H1 (cell line): ENCODE measurements at regions not wholly inside any gene's neighbourhood (a gene's known extent, or its start where the extent isn't known, plus 50 kb on each side); places are given as distances from the start of the nearest gene placed in this dataset.

Source experiments
- CTCF ChIA-PET: fragments of 300-600 bp; sonication (Branson Sonifier 250); formaldehyde crosslinking; loops from one replicate; lab custom pipeline; 2021; ENCODE audit not compliant: partially characterized antibody; lab: Charles Lee
- POLR2A ChIA-PET: fragments of 300-600 bp; sonication (Branson Sonifier 250); formaldehyde crosslinking; loops from one replicate; lab custom pipeline; 2021; ENCODE audit warnings: inconsistent platforms; ENCODE audit not compliant: partially characterized antibody; lab: Charles Lee
- DNase-seq, 2 experiments: peaks; one replicate each; pipeline versions ENCODE4 v3.0.0 to v3.0.0-alpha.2; 2010 to 2022; ENCODE audit warnings: low spot score in 2 of 2, low read depth in 1 of 2, mixed read lengths in 1 of 2
- FAIRE-seq: peaks from 2 replicates; lab custom pipeline; 2011; peaks lifted over from hg19 to GRCh38; lab: Jason Lieb, UNC
- H2AFZ ChIP-seq: 2 replicates; pipeline ENCODE4 v1.8.1; 2012; ENCODE audit warnings: low read length, inconsistent platforms
- H2AK5ac ChIP-seq: 2 replicates; pipeline ENCODE4 v1.6.1; 2013; ENCODE audit warnings: low read depth, low read length
- H2BK120ac ChIP-seq: replicated peaks from 2 replicates; pipeline ENCODE3; 2013; ENCODE audit warnings: low read depth, low read length, inconsistent platforms
- H2BK12ac ChIP-seq: 2 replicates; pipeline ENCODE4 v1.6.1; 2013; ENCODE audit warnings: low read depth, low read length
- H2BK15ac ChIP-seq: 2 replicates; pipeline ENCODE4 v1.6.1; 2013; ENCODE audit warnings: low read length
- H2BK20ac ChIP-seq: 2 replicates; pipeline ENCODE4 v1.6.1; 2013; ENCODE audit warnings: low read length
- H2BK5ac ChIP-seq: 2 replicates; pipeline ENCODE4 v1.6.1; 2013; ENCODE audit warnings: low read depth, low read length
- H3K14ac ChIP-seq: 2 replicates; pipeline ENCODE4 v1.6.1; 2013; ENCODE audit warnings: inconsistent platforms; ENCODE audit not compliant: insufficient read length
- H3K18ac ChIP-seq: 2 replicates; pipeline ENCODE4 v1.6.1; 2013; ENCODE audit warnings: low read length; ENCODE audit errors: extremely low read depth
- H3K23ac ChIP-seq: 2 replicates; pipeline ENCODE4 v1.6.1; 2013; ENCODE audit warnings: inconsistent platforms; ENCODE audit not compliant: insufficient read length
- H3K23me2 ChIP-seq: 2 replicates; pipeline ENCODE4 v1.6.1; 2013; ENCODE audit warnings: low read depth, low read length
- H3K27ac ChIP-seq: 2 replicates; pipeline ENCODE4 v1.6.1; 2011; ENCODE audit warnings: low read depth, low read length, inconsistent platforms
- H3K27me3 ChIP-seq, 4 experiments: replicated peaks in 1 of 4; 1 replicate in 1 of 4; 2 replicates in 3 of 4; pipeline versions ENCODE4 v1.6.1 to v1.8.1; 2011 to 2013; ENCODE audit warnings: low read length in 3 of 4, mild to moderate bottlenecking in 3 of 4, inconsistent platforms in 2 of 4, mixed read lengths in 2 of 4, moderate library complexity in 1 of 4; ENCODE audit not compliant: control insufficient read depth in 3 of 4, insufficient read depth in 3 of 4; ENCODE audit errors: extremely low read depth in 1 of 4
- H3K36me3 ChIP-seq, 4 experiments: 2 replicates each; pipeline versions ENCODE4 v1.6.1 to v1.8.1; 2011 to 2013; ENCODE audit warnings: mild to moderate bottlenecking in 4 of 4, low read length in 3 of 4, moderate library complexity in 2 of 4, control low read depth in 1 of 4, inconsistent platforms in 1 of 4; ENCODE audit not compliant: insufficient read depth in 4 of 4, control insufficient read depth in 2 of 4
- H3K4ac ChIP-seq: replicated peaks from 2 replicates; pipeline ENCODE3; 2013; ENCODE audit warnings: low read length, low read depth, mixed read lengths, inconsistent platforms; ENCODE audit not compliant: insufficient read length
- H3K4me1 ChIP-seq, 4 experiments: replicated peaks in 1 of 4; 1 replicate in 1 of 4; 2 replicates in 3 of 4; pipeline versions ENCODE4 v1.6.1 to v1.8.1; 2011 to 2013; ENCODE audit warnings: low read length in 3 of 4, inconsistent platforms in 2 of 4, mixed read lengths in 1 of 4; ENCODE audit not compliant: insufficient read depth in 4 of 4, control insufficient read depth in 3 of 4
- H3K4me2 ChIP-seq, 2 experiments: 2 replicates each; pipeline versions ENCODE4 v1.6.1 to v1.8.1; 2011 to 2013; ENCODE audit warnings: low read depth in 2 of 2, low read length in 2 of 2, control low read depth in 1 of 2, inconsistent platforms in 1 of 2, mild to moderate bottlenecking in 1 of 2; ENCODE audit not compliant: insufficient read depth in 1 of 2
- H3K4me3 ChIP-seq, 4 experiments: fragments of 200-600, 300-600 bp in 1 of 4; sonication (generic), shearing (Covaris generic), sonication (Bioruptor Twin) in 1 of 4; 2 replicates each; pipeline versions ENCODE4 v1.5.1 to v1.8.1; 2011 to 2016; ENCODE audit warnings: low read length in 4 of 4, low read depth in 3 of 4, control low read depth in 2 of 4, inconsistent platforms in 2 of 4, mild to moderate bottlenecking in 2 of 4, mixed read lengths in 1 of 4, moderate library complexity in 1 of 4; ENCODE audit not compliant: insufficient read depth in 2 of 4; ENCODE audit errors: extremely low read depth in 1 of 4
- H3K56ac ChIP-seq: replicated peaks from 2 replicates; pipeline ENCODE3; 2013; ENCODE audit warnings: low read depth, mild to moderate bottlenecking, mixed read lengths, low read length, inconsistent platforms; ENCODE audit not compliant: insufficient read length
- H3K79me1 ChIP-seq: 2 replicates; pipeline ENCODE4 v1.6.1; 2013; ENCODE audit warnings: low read depth, low read length, control low read depth
- H3K79me2 ChIP-seq, 2 experiments: 2 replicates each; pipeline versions ENCODE4 v1.6.1 to v1.8.1; 2012 to 2013; ENCODE audit warnings: low read length in 2 of 2, mild to moderate bottlenecking in 2 of 2, inconsistent platforms in 1 of 2; ENCODE audit not compliant: insufficient read depth in 2 of 2, control insufficient read depth in 1 of 2
- H3K9ac ChIP-seq, 4 experiments: replicated peaks in 1 of 4; 1 replicate in 1 of 4; 2 replicates in 3 of 4; pipeline versions ENCODE4 v1.6.1 to v1.8.1; 2011 to 2013; ENCODE audit warnings: low read depth in 3 of 4, low read length in 3 of 4, control low read depth in 2 of 4, mild to moderate bottlenecking in 2 of 4, moderate library complexity in 2 of 4, inconsistent platforms in 1 of 4; ENCODE audit errors: extremely low read depth in 1 of 4
- H3K9me3 ChIP-seq, 2 experiments: 2 replicates each; pipeline versions ENCODE4 v1.6.1 to v1.8.1; 2012 to 2013; ENCODE audit warnings: mild to moderate bottlenecking in 2 of 2, moderate library complexity in 2 of 2, control low read depth in 1 of 2, inconsistent platforms in 1 of 2, low read depth in 1 of 2, low read length in 1 of 2, mixed read lengths in 1 of 2; ENCODE audit not compliant: insufficient read depth in 2 of 2
- H4K20me1 ChIP-seq, 2 experiments: replicated peaks in 1 of 2; 2 replicates each; pipeline versions ENCODE3 to v1.8.1; 2011 to 2013; ENCODE audit warnings: inconsistent platforms in 2 of 2, low read length in 2 of 2, mild to moderate bottlenecking in 1 of 2; ENCODE audit not compliant: insufficient read depth in 2 of 2, control insufficient read depth in 1 of 2
- H4K5ac ChIP-seq: 2 replicates; pipeline ENCODE4 v1.6.1; 2013; ENCODE audit warnings: low read length, low read depth, mixed read lengths, inconsistent platforms; ENCODE audit not compliant: insufficient read length
- H4K8ac ChIP-seq: 2 replicates; pipeline ENCODE4 v1.8.0; 2013; ENCODE audit warnings: mild to moderate bottlenecking, moderate library complexity, low read length, inconsistent platforms; ENCODE audit not compliant: insufficient read depth; ENCODE audit errors: extremely low read depth
- H4K91ac ChIP-seq: replicated peaks from 2 replicates; pipeline ENCODE3; 2013; ENCODE audit warnings: low read length, mixed read lengths, inconsistent platforms; ENCODE audit not compliant: insufficient read length
- ATF2 ChIP-seq: IDR thresholded peaks from 2 replicates; pipeline ENCODE4 v1.6.1; 2012; ENCODE audit warnings: low read length, inconsistent platforms
- BCL11A ChIP-seq, 2 experiments: IDR thresholded peaks; one replicate each; pipeline ENCODE4 v1.6.1; 2011; ENCODE audit warnings: low read depth in 2 of 2, low read length in 2 of 2, mild to moderate bottlenecking in 2 of 2
- CBX5 ChIP-seq: fragments of 300-800, 300-1000 bp; sonication (generic); IDR thresholded peaks from 2 replicates; pipeline ENCODE4 v1.7.1; 2016; ENCODE audit warnings: antibody characterized with exemption, low read length, low read depth
- CBX8 ChIP-seq: fragments of 300-800, 300-1000 bp; sonication (generic); IDR thresholded peaks from 2 replicates; pipeline ENCODE4 v1.7.1; 2016; ENCODE audit warnings: low read depth, low read length, borderline replicate concordance
- HDAC6 ChIP-seq: IDR thresholded peaks from one replicate; pipeline ENCODE4 v1.7.1; 2012; ENCODE audit warnings: low read depth, mild to moderate bottlenecking, inconsistent platforms, low read length, moderate library complexity
- NRF1 ChIP-seq: IDR thresholded peaks from 2 replicates; pipeline ENCODE4 v1.6.1; 2011; ENCODE audit warnings: mild to moderate bottlenecking, low read depth, low read length, improper control_type of control experiment
- POLR2AphosphoS5 ChIP-seq: IDR thresholded peaks from 2 replicates; pipeline ENCODE4 v1.6.1; 2011; ENCODE audit warnings: low read depth, low read length
- RXRA ChIP-seq: IDR thresholded peaks from 2 replicates; pipeline ENCODE4 v1.6.1; 2011; ENCODE audit warnings: low read depth, mild to moderate bottlenecking, low read length, moderate library complexity; ENCODE audit not compliant: insufficient read depth
- SAP30 ChIP-seq: fragments of 300-600 bp; sonication (generic); IDR thresholded peaks from 2 replicates; pipeline ENCODE4 v1.7.1; 2012; ENCODE audit warnings: low read length, moderate library complexity, mild to moderate bottlenecking, inconsistent platforms; ENCODE audit not compliant: insufficient read depth, insufficient replicate concordance
- SP4 ChIP-seq: IDR thresholded peaks from 2 replicates; pipeline ENCODE4 v1.6.1; 2012; ENCODE audit warnings: low read length, inconsistent platforms
- TAF1 ChIP-seq: IDR thresholded peaks from 2 replicates; pipeline ENCODE4 v1.6.1; 2011; ENCODE audit warnings: mild to moderate bottlenecking, low read depth, low read length
- TAF7 ChIP-seq: optimal IDR thresholded peaks from 2 replicates; pipeline ENCODE3; 2011; ENCODE audit warnings: low read depth, mild to moderate bottlenecking, inconsistent platforms, low read length, moderate library complexity, borderline replicate concordance
- WGBS, 2 experiments: shearing (Covaris generic) in 1 of 2; methylation state at CpG; one replicate each; pipeline versions ENCODE4 v1.1.6 to v1.1.7; 2013 to 2015; ENCODE audit warnings: low lambda C conversion rate in 2 of 2, mixed read lengths in 2 of 2, inconsistent platforms in 1 of 2, low coverage in 1 of 2, missing lambda C conversion rate in 1 of 2; ENCODE audit not compliant: insufficient replicate concordance in 2 of 2, insufficient coverage in 1 of 2, insufficient read length in 1 of 2; ENCODE audit errors: extremely low coverage in 1 of 2, missing lambda C conversion rate in 1 of 2; 5-methylcytosine and 5-hydroxymethylcytosine counted together
- TF ChIP-seq, protein P1 (sequence below): IDR thresholded peaks from 2 replicates; pipeline ENCODE4 v1.6.1; 2012; ENCODE audit warnings: inconsistent platforms

- no peaks in the 10 kb centered on the region for H4K20me1 ChIP-seq
- H3K27me3 ChIP-seq: no peaks in the 10 kb centered on the region
- FAIRE-seq (no peak), DNase-seq (no peak)
- no peaks in the 10 kb centered on the region for H3K79me2 ChIP-seq
- no peak overlapping the region for H2AK5ac ChIP-seq
- H3K4me3 ChIP-seq: no peak overlapping the region
- H3K9ac ChIP-seq: no peak overlapping the region
- no peak overlapping the region for H2BK20ac ChIP-seq
- H2BK120ac ChIP-seq: no peak overlapping the region
- H4K5ac ChIP-seq: no peak overlapping the region
- no peak overlapping the region for H3K4me2 ChIP-seq
- no peak overlapping the region for H3K18ac ChIP-seq
- H2BK12ac ChIP-seq: no peak overlapping the region
- no peak overlapping the region for H3K23ac ChIP-seq
- H3K23me2 ChIP-seq: peaks cover 5% of the 10 kb centered on the region; the same call in 1 of the 2 replicates
- no peak overlapping the region for H4K8ac ChIP-seq
- H3K27ac ChIP-seq: no peak overlapping the region
- H2AFZ ChIP-seq: no peak overlapping the region
- no peaks in the 10 kb centered on the region for H3K4me1 ChIP-seq
- POLR2A ChIA-PET: no interaction called here
- no peak overlapping the region for H3K14ac ChIP-seq
- no peaks in the 10 kb centered on the region for H3K36me3 ChIP-seq
- WGBS, 2 experiments: 34 to 100% methylated on average over 2 to 3 of the region's 3 CpGs
- no peaks in the 10 kb centered on the region for H3K79me1 ChIP-seq
- no peak overlapping the region for H2BK5ac ChIP-seq
- H3K9me3 ChIP-seq: no peaks in the 10 kb centered on the region
- CTCF ChIA-PET: interaction anchor here (1.0 to 6.0 kb wide), 8 partner anchors 10 to 145 kb away, joined by 3 to 115 read pairs (median 18); no protein-coding TSS in a partner anchor
- no peak overlapping the region for H4K91ac ChIP-seq
- no peak overlapping the region for H3K4ac ChIP-seq
- H2BK15ac ChIP-seq: no peak overlapping the region
- H3K56ac ChIP-seq: peak overlapping the region; percentile 62
- TF ChIP-seq RXRA (no peak), BCL11A (IDR thresholded peaks at IDR 0.05; ENCODE audit: low read depth in 2 of 2, low read length in 2 of 2) (no peak), TAF1 (no peak), POLR2AphosphoS5 (no peak), SAP30 (no peak), SP4 (no peak), CBX8 (no peak), HDAC6 (no peak), ATF2 (no peak), CBX5 (no peak), TAF7 (no peak), NRF1 (no peak)
- TF ChIP-seq, protein P1, sequence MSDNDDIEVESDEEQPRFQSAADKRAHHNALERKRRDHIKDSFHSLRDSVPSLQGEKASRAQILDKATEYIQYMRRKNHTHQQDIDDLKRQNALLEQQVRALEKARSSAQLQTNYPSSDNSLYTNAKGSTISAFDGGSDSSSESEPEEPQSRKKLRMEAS: no peak
Measured at GRCh38 chr16:5488581-5488980, 391.0 kb upstream of the EEF2KMT start.
